AG08395 (cell line): ENCODE measurements at regions not wholly inside any gene's neighbourhood (a gene's known extent, or its start where the extent isn't known, plus 50 kb on each side); places are given as distances from the start of the nearest gene placed in this dataset.
"Not testable (repeated sequence)": the region's sequence is repeated elsewhere in the genome, so short reads cannot be mapped to it uniquely, and the experiment has no call there.

Experiments used
- DNase-seq: peaks from one replicate; pipeline ENCODE4 v3.0.0; 2012; ENCODE audit warnings: mixed read lengths, low spot score

DNA sequence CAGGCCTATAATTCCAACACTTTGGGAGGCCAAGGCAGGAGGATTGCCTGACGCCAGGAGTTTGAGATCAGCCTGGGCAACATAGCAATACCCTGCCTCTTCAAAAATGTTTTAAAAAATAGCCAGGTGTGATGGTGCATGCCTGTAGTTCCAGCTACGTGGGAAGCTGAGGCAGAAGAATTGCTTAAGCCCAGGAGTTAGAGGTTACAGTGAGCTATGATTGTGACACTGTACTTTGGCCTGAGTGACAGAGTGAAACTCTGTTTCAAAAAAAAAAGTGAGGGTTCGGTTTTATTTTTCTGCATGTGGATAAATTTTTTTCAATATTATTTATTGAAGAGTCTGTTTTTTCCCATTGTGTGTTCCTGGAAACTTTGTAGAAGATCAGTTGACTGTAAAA lies 208.1 kb downstream of the SLC4A3 start:
- no peak for DNase-seq

GRCh38 chr2:219836647-219837177 lies 209.3 kb downstream of the SLC4A3 start:
- DNase-seq = peak; percentile 28

GRCh38 chr2:219844401-219845091 lies 217.1 kb downstream of the SLC4A3 start:
- no peak for DNase-seq

DNA sequence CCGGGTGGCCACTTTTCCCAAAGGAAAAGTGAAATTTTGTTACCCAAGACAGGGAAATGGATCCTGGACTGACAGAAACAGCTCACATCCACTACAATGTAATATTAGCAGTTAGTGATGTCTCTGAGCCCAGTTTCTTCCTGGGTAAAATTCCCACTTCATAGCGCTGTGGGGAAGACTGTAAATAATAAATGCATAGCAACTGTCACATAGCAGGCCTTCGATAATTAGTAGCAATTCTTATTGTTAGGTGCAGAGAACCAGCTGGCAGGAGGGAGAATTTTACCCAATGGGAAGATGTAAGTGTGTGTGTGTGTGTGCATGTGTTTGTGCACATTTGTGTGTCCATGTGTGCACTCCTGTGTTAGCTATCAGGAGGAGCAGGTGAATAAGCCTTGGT lies 221.5 kb downstream of the SLC4A3 start:
- DNase-seq = no peak

GRCh38 chr2:219851169-219851568 lies 223.7 kb downstream of the SLC4A3 start:
- no peak for DNase-seq

DNA sequence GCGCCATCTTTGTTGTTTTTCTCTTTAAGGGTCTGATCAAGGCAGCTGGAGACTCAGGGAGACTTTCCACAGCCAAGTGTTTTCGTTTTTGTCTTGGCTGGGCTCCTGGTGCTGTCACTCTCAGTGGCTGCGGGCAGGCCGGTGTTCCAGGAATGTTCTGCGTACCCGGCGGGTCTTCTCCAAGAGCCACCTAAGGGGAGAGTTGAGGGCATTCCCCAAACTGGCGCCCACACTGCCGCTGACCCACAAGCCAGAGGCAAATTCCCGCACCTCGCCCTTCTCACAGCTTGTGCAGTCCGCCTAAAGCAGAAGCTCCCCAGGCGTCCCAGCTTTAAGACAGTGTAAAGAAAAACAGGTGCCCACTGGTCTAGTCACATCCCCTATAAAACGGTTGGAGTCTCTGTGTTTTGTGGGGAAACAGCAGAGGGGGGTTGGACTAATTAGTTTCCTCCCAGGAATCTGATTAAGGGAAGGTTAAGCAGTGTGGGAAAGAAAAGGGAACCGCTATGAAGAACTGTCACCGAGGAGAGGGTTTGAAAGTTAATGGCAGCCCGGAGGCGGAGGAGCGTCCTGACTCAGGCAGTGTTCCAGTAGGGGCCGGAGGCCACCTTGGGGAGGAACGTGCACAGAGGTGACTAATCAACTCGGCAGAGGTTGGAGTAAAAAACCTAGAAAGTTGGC lies 224.5 kb downstream of the SLC4A3 start:
- DNase-seq = no peak

GRCh38 chr2:219852626-219853025 lies 225.2 kb downstream of the SLC4A3 start:
- DNase-seq = no peak

DNA sequence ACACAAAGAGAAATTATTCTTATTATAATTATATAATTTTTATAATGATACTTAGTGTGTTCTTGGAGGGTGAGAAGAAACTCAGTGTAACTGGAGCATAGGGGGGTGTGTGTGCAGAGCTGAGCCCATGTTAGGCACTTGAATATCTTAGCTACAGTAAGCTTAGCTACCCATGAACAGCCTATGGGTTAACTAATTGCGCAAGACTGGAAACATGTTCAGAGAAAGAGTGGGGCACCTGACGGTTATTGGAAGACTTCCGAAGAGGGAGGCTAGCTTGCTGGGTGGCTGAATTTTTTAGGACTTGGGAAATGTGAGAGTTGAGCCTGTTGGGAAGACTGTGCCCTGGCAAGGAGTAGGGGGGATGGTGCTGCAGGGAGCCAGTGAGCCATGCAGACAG lies 229.2 kb downstream of the SLC4A3 start:
- DNase-seq = no peak

- no peak for DNase-seq
These were observed 230.3 kb downstream of the SLC4A3 start for GRCh38 chr2:219857751-219858150.

- DNase-seq = no peak
These were observed 233.9 kb downstream of the SLC4A3 start for GRCh38 chr2:219861307-219861706.

GRCh38 chr2:219864154-219864553 lies 236.7 kb downstream of the SLC4A3 start:
- no peak for DNase-seq

GRCh38 chr2:219868635-219869034 lies 241.2 kb downstream of the SLC4A3 start:
- DNase-seq = no peak

DNA sequence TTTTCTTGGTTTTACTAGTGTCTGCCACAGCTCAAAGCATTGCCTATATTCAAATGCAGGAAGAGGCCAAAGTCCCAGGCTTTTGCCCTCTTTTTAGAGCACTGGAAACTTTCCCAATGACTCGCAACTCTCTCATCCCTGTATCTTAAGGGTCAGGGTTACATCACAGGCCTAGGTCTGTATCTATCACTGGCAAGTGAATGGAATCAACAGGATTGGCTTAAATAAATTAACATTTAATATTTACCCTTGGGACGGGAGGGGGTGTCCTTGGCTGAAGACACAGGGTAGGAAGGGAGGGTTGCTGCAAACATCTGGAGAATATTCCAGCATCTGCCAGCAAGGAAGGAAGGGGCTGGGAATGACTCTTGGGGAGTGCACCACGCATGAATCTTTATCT lies 242.6 kb downstream of the SLC4A3 start:
- peak; percentile 32 for DNase-seq

DNA sequence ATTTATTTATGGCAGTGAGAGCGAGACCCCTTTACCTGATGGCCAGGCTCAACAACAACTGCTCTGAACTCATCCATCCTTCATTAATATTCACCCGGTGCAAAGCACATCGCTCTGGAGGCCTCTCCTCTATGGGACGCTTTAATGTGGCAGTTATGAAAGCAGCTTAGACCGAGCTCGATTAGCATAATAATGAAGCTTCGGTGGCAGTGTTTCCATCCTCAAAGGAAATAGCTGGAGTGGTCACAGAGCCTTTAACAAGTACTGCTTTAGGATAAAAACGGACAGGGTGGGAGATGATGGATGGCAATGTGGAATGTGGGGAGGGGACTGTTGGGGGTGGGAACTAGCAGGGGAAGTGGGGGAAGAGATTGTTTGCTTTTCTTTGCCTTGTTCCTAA lies 243.9 kb downstream of the SLC4A3 start:
- DNase-seq = no peak

DNA sequence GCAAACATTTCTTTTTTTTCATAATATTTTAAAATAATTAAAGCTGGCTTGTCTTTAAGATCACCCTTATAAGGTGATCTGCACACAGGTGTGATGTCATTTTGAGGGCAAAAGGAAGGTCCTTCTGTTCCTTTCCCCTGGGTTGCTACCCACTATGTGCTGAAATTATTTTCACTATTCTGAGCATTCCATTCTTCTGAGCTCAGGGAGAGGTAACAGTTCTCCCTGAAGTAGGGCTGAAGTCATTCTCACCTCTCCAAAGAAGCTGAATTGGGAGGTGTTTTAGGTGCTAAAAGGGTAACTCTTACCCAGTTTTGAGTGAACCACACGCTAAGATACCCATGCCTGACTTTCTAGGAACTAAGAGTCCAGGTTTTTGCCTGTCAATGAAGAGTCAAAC lies 247.6 kb downstream of the SLC4A3 start:
- no peak for DNase-seq

- not testable (repeated sequence) for DNase-seq
These were observed 248.6 kb downstream of the SLC4A3 start for GRCh38 chr2:219875986-219876385.

- DNase-seq = no peak
These were observed 249.5 kb downstream of the SLC4A3 start for GRCh38 chr2:219876931-219877330.

DNA sequence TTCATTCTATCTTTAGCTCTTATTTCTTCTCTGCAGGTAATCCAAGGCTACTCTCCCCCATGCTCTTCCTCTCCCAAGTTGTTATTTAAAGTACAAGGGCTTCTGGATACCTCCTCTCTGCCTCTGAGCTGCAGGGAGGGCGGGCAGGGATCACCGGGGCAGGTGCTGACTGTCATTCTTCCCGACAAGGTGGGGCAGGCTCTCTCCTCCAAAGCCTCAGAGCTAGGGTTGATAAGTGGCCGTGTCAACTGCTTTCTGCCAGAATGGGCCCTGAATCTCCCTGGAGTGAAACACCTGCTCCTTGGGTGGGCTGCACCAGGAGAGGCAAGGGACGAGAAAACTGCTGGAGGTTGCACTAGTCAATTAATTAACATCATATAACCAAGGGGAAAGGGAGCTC lies 250.3 kb downstream of the SLC4A3 start:
- no peak for DNase-seq

DNA sequence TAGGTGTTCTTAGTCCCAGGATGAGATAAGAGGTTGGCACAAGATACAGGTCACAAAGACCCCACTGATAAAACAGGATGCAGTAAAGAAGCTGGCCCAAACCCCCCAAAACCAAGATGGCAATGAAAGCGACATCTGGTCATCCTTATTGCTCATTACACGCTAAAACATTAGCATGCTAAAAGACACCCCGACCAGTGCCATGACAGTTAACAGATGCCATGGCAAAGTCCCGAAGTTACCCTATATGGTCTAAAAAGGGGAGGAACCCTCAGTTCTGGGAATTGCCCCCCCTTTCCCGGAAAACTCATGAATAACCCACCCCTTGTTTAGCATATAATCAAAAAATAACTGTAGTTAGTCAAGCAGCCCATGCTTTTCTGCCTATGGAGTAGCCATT lies 251.1 kb downstream of the SLC4A3 start:
- DNase-seq = no peak

DNA sequence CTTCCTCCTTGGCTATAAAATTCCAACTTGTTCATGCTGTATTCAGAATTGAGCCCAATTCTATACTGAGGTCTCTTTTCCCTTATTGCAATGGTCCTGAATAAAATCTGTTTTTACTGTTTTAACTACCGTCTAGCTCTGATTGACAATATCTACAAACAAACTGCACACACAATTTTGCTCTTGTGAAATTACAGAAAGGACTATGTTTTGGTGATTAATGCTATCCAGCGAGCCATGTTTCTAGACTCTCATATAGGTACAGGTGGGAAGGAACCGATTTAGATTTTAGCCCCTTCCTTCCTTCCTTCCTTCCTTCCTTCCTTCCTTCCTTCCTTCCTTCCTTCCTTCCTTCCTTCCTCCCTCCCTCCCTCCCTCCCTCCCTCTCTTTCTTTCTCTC lies 254.4 kb downstream of the SLC4A3 start:
- no peak for DNase-seq

GRCh38 chr2:219886615-219887014 lies 259.2 kb downstream of the SLC4A3 start:
- no peak for DNase-seq

- DNase-seq = no peak
These were observed 260.4 kb downstream of the SLC4A3 start for GRCh38 chr2:219887870-219888269.

DNA sequence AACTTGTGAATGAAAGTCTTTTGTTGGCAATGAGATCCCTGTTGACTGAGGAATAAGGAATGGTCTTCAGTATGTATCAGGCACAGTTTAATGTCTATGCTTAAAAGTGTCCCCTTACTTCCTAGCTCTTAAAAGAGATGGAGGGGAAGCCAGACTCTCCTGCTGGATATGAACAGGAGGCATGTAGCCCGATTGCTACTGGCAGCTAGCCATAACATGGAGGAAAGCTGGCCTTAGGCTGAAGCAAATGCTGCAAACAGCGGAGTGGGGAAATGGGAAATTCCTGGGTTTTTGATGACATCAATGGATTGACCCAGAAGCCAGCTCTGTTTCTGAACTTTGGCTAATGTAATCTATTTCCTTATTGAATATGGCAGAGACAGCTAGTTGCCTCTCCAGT lies 266.1 kb downstream of the SLC4A3 start:
- DNase-seq = no peak

GRCh38 chr2:219897456-219897855 lies 270.0 kb downstream of the SLC4A3 start:
- DNase-seq = no peak
